H54 (cell line): ENCODE measurements at regions not wholly inside any gene's neighbourhood (a gene's known extent, or its start where the extent isn't known, plus 50 kb on each side); places are given as distances from the start of the nearest gene placed in this dataset.

Experiments used
- DNase-seq: peaks from one replicate; pipeline ENCODE4 v3.0.0; 2011; ENCODE audit warnings: low spot score, mixed read lengths; ENCODE audit not compliant: insufficient read length
- FAIRE-seq: peaks from 3 replicates; lab custom pipeline; 2011; peaks lifted over from hg19 to GRCh38; lab: Jason Lieb, UNC
- POLR2A ChIP-seq: IDR thresholded peaks from 2 replicates; pipeline ENCODE4 v1.6.1; 2011; ENCODE audit warnings: low read depth, mild to moderate bottlenecking, low read length

- FAIRE-seq: no peak
Measured at GRCh38 chr4:151908734-151909497, 148.1 kb upstream of the GATB start.

GRCh38 chr4:151908201-151908600 is 147.4 kb upstream of the GATB start:
- no peak for TF ChIP-seq POLR2A
- FAIRE-seq: no peak
- no peak for DNase-seq

More at GRCh38 chr4:151908734-151909497, 148.1 kb upstream of the GATB start:
- TF ChIP-seq POLR2A: no peak
- DNase-seq: no peak

GRCh38 chr4:151906438-151906837 is 145.6 kb upstream of the GATB start:
- DNase-seq (no peak), FAIRE-seq (no peak)
- TF ChIP-seq POLR2A: no peak

GRCh38 chr4:151905197-151905596 is 144.4 kb upstream of the GATB start:
- TF ChIP-seq POLR2A: no peak
- no peak for DNase-seq
- FAIRE-seq: no peak

GRCh38 chr4:151901631-151902030 is 140.8 kb upstream of the GATB start:
- no peak for FAIRE-seq
- TF ChIP-seq POLR2A: no peak
- no peak for DNase-seq

GRCh38 chr4:151896880-151897279 is 136.1 kb upstream of the GATB start:
- no peak for DNase-seq
- TF ChIP-seq POLR2A: no peak
- FAIRE-seq: no peak

GRCh38 chr4:151895671-151896070 is 134.9 kb upstream of the GATB start:
- FAIRE-seq (no peak), DNase-seq (no peak)
- no peak for TF ChIP-seq POLR2A

- no peak for DNase-seq
- no peak for FAIRE-seq
- no peak for TF ChIP-seq POLR2A
Measured at GRCh38 chr4:151894246-151894645, 133.4 kb upstream of the GATB start.

GRCh38 chr4:151888367-151888866 is 127.6 kb upstream of the GATB start:
- TF ChIP-seq POLR2A: no peak
- no peak for DNase-seq
- no peak for FAIRE-seq

- FAIRE-seq (no peak), DNase-seq (no peak)
- TF ChIP-seq POLR2A: no peak
Measured at GRCh38 chr4:151887816-151888180, 127.0 kb upstream of the GATB start.

GRCh38 chr4:151887031-151887815 is 126.4 kb upstream of the GATB start:
- FAIRE-seq (no peak), DNase-seq (peak; percentile 15)
- TF ChIP-seq POLR2A: no peak

- FAIRE-seq: no peak
- no peak for DNase-seq
- no peak for TF ChIP-seq POLR2A
Measured at GRCh38 chr4:151885123-151885522, 124.3 kb upstream of the GATB start.

- FAIRE-seq (no peak), DNase-seq (no peak)
- TF ChIP-seq POLR2A: no peak
Measured at GRCh38 chr4:151883747-151884146, 122.9 kb upstream of the GATB start.

- no peak for TF ChIP-seq POLR2A
- no peak for FAIRE-seq
- no peak for DNase-seq
Measured at GRCh38 chr4:151882072-151882803, 121.4 kb upstream of the GATB start.
